Type B pancreatic cell (in vitro differentiated cells): ENCODE measurements at regions not wholly inside any gene's neighbourhood (a gene's known extent, or its start where the extent isn't known, plus 50 kb on each side); places are given as distances from the start of the nearest gene placed in this dataset.

Experiments used
- DNase-seq: peaks from one replicate; pipeline ENCODE4 v3.0.0; 2021; ENCODE audit warnings: mixed read lengths; ENCODE audit not compliant: unreplicated experiment; ENCODE audit errors: extremely low spot score
- H3K27ac Mint-ChIP-seq: 2 replicates; pipeline ENCODE4 v1.8.0; 2021; ENCODE audit warnings: mild to moderate bottlenecking, mixed read lengths
- H3K27me3 Mint-ChIP-seq: 2 replicates; pipeline ENCODE4 v1.8.0; 2021; ENCODE audit warnings: mixed read lengths
- H3K36me3 Mint-ChIP-seq: 2 replicates; pipeline ENCODE4 v1.8.0; 2021; ENCODE audit warnings: mixed read lengths
- H3K4me1 Mint-ChIP-seq: one replicate; pipeline ENCODE4 v1.8.0; 2021; ENCODE audit warnings: mixed read lengths; ENCODE audit not compliant: unreplicated experiment
- H3K4me3 Mint-ChIP-seq: 2 replicates; pipeline ENCODE4 v1.8.0; 2021; ENCODE audit warnings: mild to moderate bottlenecking, mixed read lengths
- H3K9me3 Mint-ChIP-seq: 2 replicates; pipeline ENCODE4 v1.8.0; 2021; ENCODE audit warnings: mixed read lengths
- CTCF ChIP-seq: fragments of 200-600 bp; sonication (generic); conservative IDR thresholded peaks from 2 replicates; pipeline ENCODE4 v1.5.0; 2021; ENCODE audit warnings: antibody characterized with exemption, mild to moderate bottlenecking

GRCh38 chr1:244970236-244970743, 105.9 kb upstream of the HNRNPU start:
- H3K27ac Mint-ChIP-seq: peak overlapping the region; percentile 100
- H3K4me1 Mint-ChIP-seq: peaks cover 14% of the 10 kb centered on the region
- H3K4me3 Mint-ChIP-seq: peak overlapping the region; percentile 92
- no peaks in the 10 kb centered on the region for H3K9me3 Mint-ChIP-seq
- no peaks in the 10 kb centered on the region for H3K36me3 Mint-ChIP-seq
- DNase-seq: peak; percentile 87
- TF ChIP-seq CTCF: no peak
- H3K27me3 Mint-ChIP-seq: no peaks in the 10 kb centered on the region

GRCh38 chr1:244969355-244970235, 105.3 kb upstream of the HNRNPU start:
- Mint-ChIP-seq H3K4me1 (peaks cover 15% of the 10 kb centered on the region), H3K36me3 (no peaks in the 10 kb centered on the region), H3K4me3 (peak overlapping the region; percentile 92), H3K27ac (peak overlapping the region; percentile 100), H3K27me3 (no peaks in the 10 kb centered on the region), H3K9me3 (no peaks in the 10 kb centered on the region)
- TF ChIP-seq CTCF: no peak
- peak; percentile 84 for DNase-seq

GRCh38 chr1:244968881-244969280, 104.5 kb upstream of the HNRNPU start:
- H3K27me3 Mint-ChIP-seq: no peaks in the 10 kb centered on the region
- no peak for TF ChIP-seq CTCF
- peak overlapping the region; percentile 92 for H3K4me3 Mint-ChIP-seq
- no peaks in the 10 kb centered on the region for H3K9me3 Mint-ChIP-seq
- peaks cover 22% of the 10 kb centered on the region for H3K4me1 Mint-ChIP-seq
- peak overlapping the region; percentile 100 for H3K27ac Mint-ChIP-seq
- no peaks in the 10 kb centered on the region for H3K36me3 Mint-ChIP-seq
- no peak for DNase-seq

- peaks cover 26% of the 10 kb centered on the region for H3K4me1 Mint-ChIP-seq
- peak overlapping the region; percentile 100 for H3K27ac Mint-ChIP-seq
- peak overlapping the region; percentile 72 for H3K4me3 Mint-ChIP-seq
- no peak for TF ChIP-seq CTCF
- no peak for DNase-seq
- no peaks in the 10 kb centered on the region for H3K27me3 Mint-ChIP-seq
- H3K36me3 Mint-ChIP-seq: no peaks in the 10 kb centered on the region
- H3K9me3 Mint-ChIP-seq: no peaks in the 10 kb centered on the region
These were observed 104.1 kb upstream of the HNRNPU start for GRCh38 chr1:244968471-244968871.

- peaks cover 24% of the 10 kb centered on the region for H3K4me1 Mint-ChIP-seq
- H3K27ac Mint-ChIP-seq: no peak overlapping the region
- DNase-seq: no peak
- no peak for TF ChIP-seq CTCF
- no peak overlapping the region for H3K4me3 Mint-ChIP-seq
- no peaks in the 10 kb centered on the region for H3K36me3 Mint-ChIP-seq
- no peaks in the 10 kb centered on the region for H3K27me3 Mint-ChIP-seq
- H3K9me3 Mint-ChIP-seq: no peaks in the 10 kb centered on the region
These were observed 102.8 kb upstream of the HNRNPU start for GRCh38 chr1:244967159-244967558.
